Psoas muscle (tissue), 7 donors: ENCODE measurements at regions not wholly inside any gene's neighbourhood (a gene's known extent, or its start where the extent isn't known, plus 50 kb on each side); places are given as distances from the start of the nearest gene placed in this dataset.

Source experiments
- ATAC-seq, 4 donors: fragments of 200-7000 bp; cut with Tn5 transposase; one replicate each; pipeline ENCODE4 v1.9.1; 2020; ENCODE audit warnings: moderate library complexity in 3 of 4, mild to moderate bottlenecking in 2 of 4
- DNase-seq, 2 donors: peaks; one replicate each; pipeline ENCODE4 v3.0.0-alpha.2; 2020
- H3K27ac ChIP-seq: fragments of 200-600 bp; one replicate; pipeline ENCODE4 v1.8.0; 2022
- H3K27me3 ChIP-seq, 3 donors: fragments of 200-600 bp in 1 of 3; one replicate each; pipeline versions ENCODE4 v1.6.1 to v1.8.0; 2013 to 2022; ENCODE audit warnings: low read length in 2 of 3, mild to moderate bottlenecking in 2 of 3, moderate library complexity in 1 of 3; ENCODE audit not compliant: insufficient read depth in 3 of 3
- H3K36me3 ChIP-seq, 2 donors: fragments of 200-600 bp in 1 of 2; one replicate each; pipeline versions ENCODE4 v1.6.1 to v1.8.0; 2013 to 2022; ENCODE audit warnings: low read depth in 1 of 2, mild to moderate bottlenecking in 1 of 2, moderate library complexity in 1 of 2; ENCODE audit not compliant: insufficient read depth in 1 of 2
- H3K4me1 ChIP-seq: fragments of 200-600 bp; one replicate; pipeline ENCODE4 v1.8.0; 2022
- H3K4me3 ChIP-seq: fragments of 200-600 bp; one replicate; pipeline ENCODE4 v1.8.0; 2022; ENCODE audit warnings: mild to moderate bottlenecking
- H3K9me3 ChIP-seq: fragments of 200-600 bp; one replicate; pipeline ENCODE4 v1.8.0; 2022
- CTCF ChIP-seq: fragments of 200-600 bp; IDR thresholded peaks from one replicate; pipeline ENCODE4 v1.8.0; 2022; ENCODE audit warnings: antibody characterized with exemption
- WGBS, 3 donors: extraction: QIAGEN DNeasy Blood & Tissue Kit; methylation state at CpG; one replicate each; pipeline versions ENCODE4 v1.1.6 to v1.1.7; 2013; 5-methylcytosine and 5-hydroxymethylcytosine counted together
- intact Hi-C, 2 donors: fragments of 100-400 bp; cut with DNase I; formaldehyde crosslinking; loops; one replicate each; pipeline versions ENCODE4 v1.11.0 to v1.14.2; 2022
- donor health status: healthy with polysubstance abuse.
- donor health status: DM: no; HTN: no; CAD: no; lungs with moderate emphysema.
- donor health status: Bipolar disorder and iron deficiency.
- donor health status: healthy.
- donor health status: DM: yes; HTN: yes; CAD: no.
- donor health status: DM: no; HTN: no; CAD: no.
- donor health status: DM: yes; HTN: yes; CAD: no.

- Histone ChIP-seq H3K4me1 (no peaks in the 10 kb centered on the region), H3K36me3 (no peaks in the 10 kb centered on the region), H3K4me3 (no peak overlapping the region), H3K27me3 (no peaks in the 10 kb centered on the region), H3K27ac (no peak overlapping the region), H3K9me3 (no peaks in the 10 kb centered on the region)
- 44 to 51% (median 47%) methylated on average over 4 of the region's 4 CpGs for WGBS, 3 donors
- TF ChIP-seq CTCF = no peak
- intact Hi-C loops = no loop called here
- DNase-seq (no peak), ATAC-seq (no peak)
Observed at GRCh38 chr19:33953592-33953991, 156.9 kb downstream of the KCTD15 start.

- no peak for TF ChIP-seq CTCF
- no peak overlapping the region for H3K27ac ChIP-seq
- DNase-seq (no peak), ATAC-seq (no peak)
- no peaks in the 10 kb centered on the region for H3K4me1 ChIP-seq
- H3K4me3 ChIP-seq = no peak overlapping the region
- intact Hi-C loops = no loop called here
- no peaks in the 10 kb centered on the region for H3K36me3 ChIP-seq
- peaks cover 0 to 5% (median 0%) of the 10 kb centered on the region in 3 donors for H3K27me3 ChIP-seq
- H3K9me3 ChIP-seq = no peaks in the 10 kb centered on the region
- 67 to 79% (median 73%) methylated on average over 2 of the region's 2 CpGs for WGBS, 3 donors
Observed at GRCh38 chr19:33954686-33955085, 158.0 kb downstream of the KCTD15 start.

GRCh38 chr19:33956941-33957340 is 160.3 kb downstream of the KCTD15 start:
- WGBS, 3 donors = 74 to 83% (median 80%) methylated on average over 6 of the region's 6 CpGs
- Histone ChIP-seq H3K27ac (no peak overlapping the region), H3K27me3 (peaks cover 0 to 5% (median 0%) of the 10 kb centered on the region in 3 donors), H3K4me3 (no peak overlapping the region), H3K9me3 (no peaks in the 10 kb centered on the region), H3K4me1 (no peaks in the 10 kb centered on the region), H3K36me3 (no peaks in the 10 kb centered on the region)
- no peak for ATAC-seq
- TF ChIP-seq CTCF = no peak
- intact Hi-C loops = no loop called here
- no peak for DNase-seq

- intact Hi-C loops = no loop called here
Observed at GRCh38 chr19:33957804-33958203, 161.1 kb downstream of the KCTD15 start.

More at GRCh38 chr19:33957804-33958203, 161.1 kb downstream of the KCTD15 start:
- 74 to 82% (median 75%) methylated on average over 2 of the region's 2 CpGs for WGBS, 3 donors
- Histone ChIP-seq H3K27me3 (peaks cover 0 to 5% (median 0%) of the 10 kb centered on the region in 3 donors), H3K9me3 (no peaks in the 10 kb centered on the region), H3K36me3 (no peaks in the 10 kb centered on the region), H3K4me1 (no peaks in the 10 kb centered on the region), H3K27ac (no peak overlapping the region), H3K4me3 (no peak overlapping the region)
- ATAC-seq (no peak), DNase-seq (no peak)
- TF ChIP-seq CTCF = no peak
